Peyer's patch (tissue), 4 donors: ENCODE measurements at regions not wholly inside any gene's neighbourhood (a gene's known extent, or its start where the extent isn't known, plus 50 kb on each side); places are given as distances from the start of the nearest gene placed in this dataset.

Source experiments
- DNase-seq, 3 donors: peaks; one replicate each; pipeline ENCODE4 v3.0.0-alpha.2; 2017 to 2019
- H3K27ac ChIP-seq, 4 donors: fragments of 200-600 bp; sonication (generic); one replicate each; pipeline ENCODE4 v1.5.1; 2016 to 2019
- H3K27me3 ChIP-seq, 2 donors: fragments of 200-600 bp; sonication (generic); one replicate each; pipeline ENCODE4 v1.5.1; 2019
- H3K36me3 ChIP-seq, 3 donors: fragments of 200-600 bp; sonication (generic); one replicate each; pipeline ENCODE4 v1.5.1; 2016 to 2019
- H3K4me1 ChIP-seq, 4 donors: fragments of 200-600 bp; sonication (generic); one replicate each; pipeline ENCODE4 v1.5.1; 2016 to 2019
- H3K4me3 ChIP-seq, 4 donors: fragments of 200-600 bp; sonication (generic); 1 replicate in 3 of 4; 2 replicates in 1 of 4; pipeline ENCODE4 v1.5.1; 2016 to 2019; ENCODE audit warnings: mild to moderate bottlenecking in 1 of 4
- H3K9me3 ChIP-seq, 4 donors: fragments of 200-600 bp; sonication (generic); one replicate each; pipeline ENCODE4 v1.5.1; 2016 to 2019; ENCODE audit warnings: mild to moderate bottlenecking in 1 of 4
- CTCF ChIP-seq, 6 experiments: fragments of 450-650 bp in 4 of 6; fragments of 200-600 bp in 2 of 6; sonication (generic) in 1 of 6; IDR thresholded peaks; one replicate each; pipeline ENCODE4 v1.5.1; 2017 to 2019; ENCODE audit warnings: antibody characterized with exemption in 6 of 6, mild to moderate bottlenecking in 3 of 6, moderate library complexity in 1 of 6
- POLR2A ChIP-seq, 2 donors: fragments of 450-650 bp; IDR thresholded peaks; one replicate each; pipeline ENCODE4 v1.5.1; 2017; ENCODE audit warnings: antibody characterized with exemption in 2 of 2, mild to moderate bottlenecking in 2 of 2, moderate library complexity in 2 of 2

DNA sequence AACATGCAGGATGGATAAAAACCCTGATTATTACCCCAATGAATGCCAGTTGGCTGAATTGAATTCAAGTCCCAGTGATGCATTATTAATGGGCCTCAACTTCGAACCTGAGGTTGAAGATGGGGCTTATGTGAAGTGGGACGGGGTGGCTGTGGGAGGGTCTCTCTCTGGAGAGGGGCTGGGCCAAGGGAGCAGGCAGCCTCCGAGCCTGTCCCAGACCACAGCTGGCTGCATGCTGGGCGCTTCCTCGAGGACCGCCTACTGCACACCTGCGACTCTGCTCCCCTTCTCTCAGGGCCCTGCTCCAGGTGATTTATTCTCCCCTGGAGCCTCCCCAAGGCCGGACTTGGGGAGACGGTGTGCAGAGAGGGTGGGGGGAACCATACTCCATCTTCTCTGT lies 568.3 kb downstream of the CCDC171 start:
- Histone ChIP-seq H3K27ac (no peak overlapping the region), H3K4me3 (no peak overlapping the region), H3K27me3 (no peaks in the 10 kb centered on the region), H3K36me3 (no peaks in the 10 kb centered on the region), H3K9me3 (no peaks in the 10 kb centered on the region), H3K4me1 (no peaks in the 10 kb centered on the region)
- TF ChIP-seq POLR2A (IDR thresholded peaks at IDR 0.05) = no peak
- TF ChIP-seq CTCF (IDR thresholded peaks at IDR 0.05) = no peak
- no peak for DNase-seq

DNA sequence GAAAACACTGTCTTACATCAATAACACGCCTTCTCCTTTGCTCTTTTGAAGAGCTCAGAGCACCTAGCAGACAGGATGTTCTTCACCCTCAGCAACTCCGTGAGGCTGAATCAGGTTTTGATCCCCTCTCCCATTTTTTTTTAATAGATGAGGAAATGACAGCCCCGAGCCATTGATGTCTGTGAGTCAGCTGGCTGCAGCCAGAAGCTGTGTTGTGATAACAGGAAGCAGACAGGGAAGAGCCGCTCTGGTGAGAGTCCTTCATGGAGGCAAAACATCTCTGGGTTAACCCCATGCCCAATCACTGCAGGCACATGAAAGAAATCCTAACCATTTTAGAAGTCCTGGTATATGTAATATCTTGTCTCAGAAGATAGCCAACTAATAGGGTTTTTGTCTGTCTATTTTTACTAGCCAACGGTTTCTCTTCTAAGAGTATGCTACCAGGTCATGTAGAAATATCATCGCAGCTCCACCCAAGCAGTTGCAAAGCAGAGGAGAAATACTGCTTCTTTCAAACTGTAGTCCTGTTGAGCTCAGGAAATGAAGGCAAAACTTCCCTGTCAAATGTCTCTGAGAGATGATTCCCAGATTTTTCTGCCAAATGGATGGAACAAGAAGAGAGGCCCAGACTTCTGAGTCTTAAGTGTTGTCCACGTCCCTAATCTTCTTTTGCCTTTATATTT lies 568.9 kb downstream of the CCDC171 start:
- no peaks in the 10 kb centered on the region for H3K36me3 ChIP-seq
- H3K27me3 ChIP-seq = no peaks in the 10 kb centered on the region
- H3K4me1 ChIP-seq = no peaks in the 10 kb centered on the region
- no peaks in the 10 kb centered on the region for H3K9me3 ChIP-seq
- DNase-seq = no peak
- TF ChIP-seq CTCF (IDR thresholded peaks at IDR 0.05) = no peak
- no peak for TF ChIP-seq POLR2A (IDR thresholded peaks at IDR 0.05)
- no peak overlapping the region for H3K27ac ChIP-seq
- H3K4me3 ChIP-seq = no peak overlapping the region

DNA sequence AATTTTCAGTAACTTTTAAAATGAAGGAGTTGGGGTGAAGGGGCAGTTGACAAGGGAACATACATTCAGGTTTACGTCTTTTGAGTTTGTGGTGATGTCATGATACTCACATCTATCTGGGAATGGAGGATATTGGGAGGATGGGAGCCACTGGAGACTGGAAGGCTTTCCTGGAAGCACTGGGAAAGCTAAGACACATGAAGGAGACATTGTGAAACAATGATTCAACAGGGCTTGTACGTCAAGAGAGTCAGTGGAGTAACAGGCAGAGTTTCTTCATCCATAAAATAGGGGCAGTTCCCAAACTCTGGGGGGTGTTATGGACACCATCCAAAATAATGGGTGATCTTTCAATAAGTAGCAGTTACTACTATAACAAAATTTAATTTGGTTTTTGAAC lies 572.8 kb downstream of the CCDC171 start:
- no peaks in the 10 kb centered on the region for H3K36me3 ChIP-seq
- no peaks in the 10 kb centered on the region for H3K27me3 ChIP-seq
- no peak for TF ChIP-seq CTCF (IDR thresholded peaks at IDR 0.05)
- no peak for TF ChIP-seq POLR2A (IDR thresholded peaks at IDR 0.05)
- no peak overlapping the region for H3K27ac ChIP-seq
- DNase-seq = no peak
- H3K4me1 ChIP-seq = no peaks in the 10 kb centered on the region
- no peak overlapping the region for H3K4me3 ChIP-seq
- H3K9me3 ChIP-seq = no peaks in the 10 kb centered on the region

DNA sequence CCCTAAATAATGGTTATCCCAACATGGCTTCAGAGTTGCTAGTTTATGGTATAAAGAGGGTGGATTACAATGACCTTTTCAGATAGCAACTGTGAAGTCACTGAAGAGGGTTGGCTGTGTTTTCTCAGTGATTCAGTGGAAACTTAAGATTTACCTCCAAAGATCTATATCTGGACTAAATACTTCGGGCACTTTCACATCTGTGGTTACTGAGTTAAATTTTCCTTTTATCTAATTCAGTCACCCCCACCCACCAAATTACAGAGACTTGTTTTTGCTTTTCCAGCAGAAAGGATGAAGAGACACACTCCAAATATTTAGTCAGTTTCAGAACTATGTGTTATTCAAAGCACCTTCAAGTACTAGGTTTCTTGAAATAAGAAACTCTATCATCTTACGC lies 573.2 kb downstream of the CCDC171 start:
- Histone ChIP-seq H3K4me1 (no peaks in the 10 kb centered on the region), H3K4me3 (no peak overlapping the region), H3K9me3 (no peaks in the 10 kb centered on the region), H3K36me3 (no peaks in the 10 kb centered on the region), H3K27ac (no peak overlapping the region), H3K27me3 (no peaks in the 10 kb centered on the region)
- DNase-seq = no peak
- TF ChIP-seq POLR2A (IDR thresholded peaks at IDR 0.05) (no peak), CTCF (IDR thresholded peaks at IDR 0.05) (no peak)

GRCh38 chr9:16128003-16128402 lies 575.2 kb downstream of the CCDC171 start:
- Histone ChIP-seq H3K9me3 (no peaks in the 10 kb centered on the region), H3K4me3 (no peak overlapping the region), H3K27me3 (no peaks in the 10 kb centered on the region), H3K36me3 (no peaks in the 10 kb centered on the region), H3K27ac (no peak overlapping the region), H3K4me1 (no peaks in the 10 kb centered on the region)
- no peak for DNase-seq
- TF ChIP-seq POLR2A (IDR thresholded peaks at IDR 0.05) (no peak), CTCF (IDR thresholded peaks at IDR 0.05) (no peak)

- TF ChIP-seq CTCF (IDR thresholded peaks at IDR 0.05) = no peak
- TF ChIP-seq POLR2A (IDR thresholded peaks at IDR 0.05) = no peak
- no peak for DNase-seq
- Histone ChIP-seq H3K36me3 (no peaks in the 10 kb centered on the region), H3K9me3 (no peaks in the 10 kb centered on the region), H3K27me3 (no peaks in the 10 kb centered on the region), H3K27ac (no peak overlapping the region), H3K4me1 (no peaks in the 10 kb centered on the region), H3K4me3 (no peak overlapping the region)
Measured at GRCh38 chr9:16131264-16131663, 578.4 kb downstream of the CCDC171 start.
